Neural crest cell (in vitro differentiated cells): ENCODE measurements at regions not wholly inside any gene's neighbourhood (a gene's known extent, or its start where the extent isn't known, plus 50 kb on each side); places are given as distances from the start of the nearest gene placed in this dataset.

Experiments used
- DNase-seq: peaks from one replicate; pipeline ENCODE4 v3.0.0; 2021; ENCODE audit warnings: low read depth, mixed read lengths, low spot score
- H3K27ac Mint-ChIP-seq: one replicate; pipeline ENCODE4 v1.8.0; 2021; ENCODE audit warnings: mild to moderate bottlenecking, mixed read lengths; ENCODE audit not compliant: unreplicated experiment
- H3K27me3 Mint-ChIP-seq: 2 replicates; pipeline ENCODE4 v1.8.0; 2021; ENCODE audit warnings: low read depth, mild to moderate bottlenecking, mixed read lengths
- H3K36me3 Mint-ChIP-seq: 2 replicates; pipeline ENCODE4 v1.8.0; 2021; ENCODE audit warnings: low read depth, mild to moderate bottlenecking, mixed read lengths
- H3K4me1 Mint-ChIP-seq: 2 replicates; pipeline ENCODE4 v1.8.0; 2021; ENCODE audit warnings: mixed read lengths
- H3K4me3 Mint-ChIP-seq: one replicate; pipeline ENCODE4 v1.8.0; 2021; ENCODE audit warnings: mild to moderate bottlenecking, mixed read lengths
- H3K9me3 Mint-ChIP-seq: 2 replicates; pipeline ENCODE4 v1.8.0; 2021; ENCODE audit warnings: mixed read lengths
- CTCF ChIP-seq: fragments of 200-600 bp; sonication (generic); conservative IDR thresholded peaks from 2 replicates; pipeline ENCODE4 v1.5.0; 2021; ENCODE audit warnings: antibody characterized with exemption, mild to moderate bottlenecking

GRCh38 chr15:53080484-53080883 lies 290.3 kb upstream of the ONECUT1 start:
- no peak overlapping the region for H3K4me3 Mint-ChIP-seq
- no peaks in the 10 kb centered on the region for H3K9me3 Mint-ChIP-seq
- no peaks in the 10 kb centered on the region for H3K36me3 Mint-ChIP-seq
- H3K27ac Mint-ChIP-seq = no peak overlapping the region
- H3K27me3 Mint-ChIP-seq = no peaks in the 10 kb centered on the region
- peaks cover 5% of the 10 kb centered on the region for H3K4me1 Mint-ChIP-seq
- no peak for TF ChIP-seq CTCF
- no peak for DNase-seq

- Mint-ChIP-seq H3K4me1 (no peaks in the 10 kb centered on the region), H3K9me3 (no peaks in the 10 kb centered on the region), H3K4me3 (no peak overlapping the region), H3K27ac (no peak overlapping the region), H3K27me3 (peaks cover 4% of the 10 kb centered on the region), H3K36me3 (no peaks in the 10 kb centered on the region)
- no peak for TF ChIP-seq CTCF
- no peak for DNase-seq
Measured at GRCh38 chr15:53074221-53074620, 284.1 kb upstream of the ONECUT1 start.

DNA sequence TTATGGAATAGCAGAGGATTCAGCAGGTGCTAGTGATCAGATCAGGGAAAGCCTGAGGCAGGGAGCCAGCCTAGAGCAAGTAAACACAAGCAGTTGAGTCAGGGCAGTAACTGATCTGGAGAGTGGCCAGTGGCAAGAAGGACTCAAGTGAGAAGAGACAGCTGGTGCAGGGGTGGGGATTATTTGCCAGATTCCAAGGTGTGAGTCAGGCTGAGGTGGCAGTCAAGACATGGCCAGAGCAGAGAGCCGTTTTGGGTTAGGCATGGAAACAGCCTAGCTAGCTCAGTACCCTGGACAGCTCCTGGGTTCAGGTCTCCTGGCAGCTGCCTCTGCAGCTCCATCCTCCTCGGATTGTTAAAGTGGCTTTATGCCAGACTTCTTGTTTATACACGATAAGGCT lies 281.9 kb upstream of the ONECUT1 start:
- Mint-ChIP-seq H3K9me3 (no peaks in the 10 kb centered on the region), H3K4me3 (no peak overlapping the region), H3K27ac (no peak overlapping the region), H3K27me3 (peaks cover 4% of the 10 kb centered on the region), H3K4me1 (peaks cover 6% of the 10 kb centered on the region), H3K36me3 (no peaks in the 10 kb centered on the region)
- DNase-seq = peak; percentile 78
- no peak for TF ChIP-seq CTCF

GRCh38 chr15:53068636-53069035 lies 278.5 kb upstream of the ONECUT1 start:
- Mint-ChIP-seq H3K36me3 (no peaks in the 10 kb centered on the region), H3K27me3 (peaks cover 4% of the 10 kb centered on the region), H3K4me3 (no peak overlapping the region), H3K9me3 (no peaks in the 10 kb centered on the region), H3K4me1 (peaks cover 6% of the 10 kb centered on the region), H3K27ac (no peak overlapping the region)
- DNase-seq = no peak
- no peak for TF ChIP-seq CTCF

DNA sequence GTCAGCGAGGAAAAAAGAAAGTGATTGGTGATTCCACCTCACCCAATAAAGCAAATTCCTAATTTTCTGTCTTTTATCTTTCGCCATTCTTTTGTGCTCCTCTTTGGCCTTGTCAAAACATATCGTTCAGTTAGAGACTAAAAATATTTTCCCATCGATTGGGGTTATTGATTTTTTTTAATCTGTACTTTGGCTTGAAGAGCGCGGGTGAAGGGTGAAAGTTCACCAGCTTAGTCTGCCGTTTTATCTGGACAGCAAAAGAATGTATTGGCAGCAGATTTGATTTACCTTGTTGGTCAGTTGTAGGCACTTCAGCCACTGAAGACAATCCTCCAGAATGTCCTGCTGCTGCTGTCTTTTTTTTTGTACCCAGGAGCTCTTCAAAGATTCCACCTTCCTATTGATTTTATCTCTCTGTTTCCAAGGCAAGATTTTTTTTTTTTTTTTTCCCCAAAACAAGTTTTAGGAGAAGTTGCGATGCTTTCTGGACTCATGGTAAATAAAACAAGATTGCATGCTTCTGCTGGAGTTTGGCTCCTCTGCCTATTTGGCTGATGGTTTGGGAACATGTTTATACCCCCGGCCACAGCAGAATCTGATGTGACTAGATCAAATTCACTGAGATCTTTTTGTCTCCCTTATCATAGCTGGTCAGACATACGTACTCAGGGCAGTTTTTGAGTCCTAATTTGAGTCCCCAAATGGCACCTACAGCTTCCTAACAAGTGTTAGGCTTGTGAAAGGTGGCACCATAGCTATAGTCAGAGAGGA lies 269.3 kb upstream of the ONECUT1 start:
- Mint-ChIP-seq H3K9me3 (peaks cover 6% of the 10 kb centered on the region), H3K36me3 (no peaks in the 10 kb centered on the region), H3K27me3 (no peaks in the 10 kb centered on the region), H3K27ac (no peak overlapping the region), H3K4me1 (peaks cover 5% of the 10 kb centered on the region), H3K4me3 (no peak overlapping the region)
- no peak for DNase-seq
- no peak for TF ChIP-seq CTCF
